Endometrial microvascular endothelial cells (primary cell): ENCODE measurements at regions not wholly inside any gene's neighbourhood (a gene's known extent, or its start where the extent isn't known, plus 50 kb on each side); places are given as distances from the start of the nearest gene placed in this dataset.

Experiments used
- in situ Hi-C: cut with HindIII; loops from 2 replicates; pipeline ENCODE4 v1.10.0; 2017; ENCODE audit warnings: low sequenced_read_pairs, low pct_unique_long_range_greater_than_20kb; ENCODE audit errors: inconsistent ontology term

DNA sequence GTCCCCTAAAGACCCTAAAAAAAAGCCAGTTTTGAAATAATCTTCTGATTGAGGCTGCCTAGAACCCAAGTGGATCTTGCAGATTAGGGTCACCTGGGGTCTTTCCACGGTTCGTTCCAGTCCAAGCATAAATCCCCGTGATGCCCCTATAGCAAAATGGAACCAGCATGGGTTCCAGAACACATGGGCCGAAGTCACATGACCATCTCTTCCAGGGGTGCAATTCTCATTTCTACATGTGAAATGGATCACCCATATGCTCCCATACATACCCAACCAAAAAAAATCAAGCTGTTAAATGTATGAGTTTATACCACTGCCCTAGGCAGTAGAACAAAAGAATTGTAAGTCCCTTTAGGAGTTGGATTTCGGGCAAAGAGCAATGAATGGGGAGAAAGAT, 245.4 kb downstream of the SKIDA1 start:
- in situ Hi-C loops, result no loop called here

DNA sequence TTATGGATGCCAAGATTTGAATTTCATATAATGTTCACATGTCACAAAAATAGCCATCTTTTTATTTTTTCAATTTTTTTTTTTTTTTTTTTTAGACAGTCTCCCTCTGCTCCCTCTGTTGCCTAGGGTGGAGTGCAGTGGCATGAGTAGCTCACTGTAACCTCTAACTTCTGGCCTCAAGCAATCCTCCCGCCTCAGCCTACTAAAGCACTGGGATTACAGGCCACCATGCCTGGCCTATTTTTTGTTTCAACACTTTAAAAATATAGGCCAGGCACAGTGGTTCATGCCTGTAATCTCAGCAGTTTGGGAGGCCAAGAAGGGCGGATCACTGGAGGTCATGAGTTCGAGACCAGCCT, 246.3 kb downstream of the SKIDA1 start:
- in situ Hi-C loops, result no loop called here

DNA sequence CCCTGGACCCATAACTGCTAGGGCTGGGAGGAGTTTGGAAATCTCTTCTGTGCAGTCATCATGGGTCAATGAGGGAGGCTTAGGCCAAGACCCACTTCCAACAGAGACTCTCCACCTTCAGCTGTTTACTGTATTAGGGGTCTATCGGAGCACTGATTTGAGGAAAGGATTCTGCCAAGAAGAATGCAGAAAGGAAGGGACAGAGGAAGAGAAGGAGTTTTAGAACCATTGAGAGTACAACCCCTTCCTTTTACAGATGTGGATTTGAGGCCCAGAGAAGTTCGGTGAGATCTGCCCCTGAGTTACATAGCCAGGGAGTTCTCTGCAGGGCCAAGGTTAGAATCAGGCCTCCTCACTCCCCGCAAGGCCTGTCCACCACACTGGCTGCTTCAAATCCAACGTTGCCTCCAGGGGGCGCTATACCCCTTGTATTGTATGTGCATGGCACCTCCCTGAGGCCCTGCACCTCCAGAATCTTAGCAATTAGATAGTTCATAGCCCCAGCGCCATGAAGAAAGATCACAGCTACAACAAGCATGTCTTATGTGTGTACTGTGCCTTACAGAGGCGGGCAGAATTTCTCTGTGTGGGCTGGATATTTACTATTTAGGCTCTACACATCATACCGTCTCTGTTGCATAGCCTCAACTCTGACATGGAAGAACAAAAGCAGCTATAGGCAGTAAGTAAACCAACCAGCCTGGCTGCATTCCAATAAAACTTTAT, 246.8 kb downstream of the SKIDA1 start:
- in situ Hi-C loops, result no loop called here

DNA sequence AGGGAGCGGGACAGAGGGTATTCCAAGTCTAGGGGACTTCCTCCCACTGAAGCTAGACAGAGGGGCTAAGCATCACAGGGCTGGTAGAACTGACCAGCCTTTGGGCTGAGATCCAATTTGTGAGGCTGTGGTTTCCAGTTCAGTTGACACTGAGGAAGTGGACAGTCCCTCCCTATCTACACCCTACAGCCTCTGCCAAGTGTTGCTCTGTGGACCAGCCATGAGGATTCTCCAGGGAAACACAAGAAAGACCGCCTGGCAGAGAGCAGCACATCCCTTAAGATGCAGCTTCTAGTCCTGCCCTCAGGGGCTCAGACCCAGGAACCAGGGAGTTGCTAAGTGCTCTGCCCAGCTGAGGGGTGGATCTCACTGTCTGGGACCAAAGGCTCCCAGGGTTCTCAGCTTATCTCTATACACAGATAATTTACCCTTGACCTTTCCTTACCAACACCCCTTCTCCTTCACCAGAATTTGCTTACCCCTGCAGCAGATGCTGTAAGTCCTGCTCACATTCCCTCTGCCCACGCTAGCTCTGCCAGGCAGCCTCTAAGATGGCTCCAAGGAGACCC, 252.0 kb downstream of the SKIDA1 start:
- in situ Hi-C loops, result no loop called here

DNA sequence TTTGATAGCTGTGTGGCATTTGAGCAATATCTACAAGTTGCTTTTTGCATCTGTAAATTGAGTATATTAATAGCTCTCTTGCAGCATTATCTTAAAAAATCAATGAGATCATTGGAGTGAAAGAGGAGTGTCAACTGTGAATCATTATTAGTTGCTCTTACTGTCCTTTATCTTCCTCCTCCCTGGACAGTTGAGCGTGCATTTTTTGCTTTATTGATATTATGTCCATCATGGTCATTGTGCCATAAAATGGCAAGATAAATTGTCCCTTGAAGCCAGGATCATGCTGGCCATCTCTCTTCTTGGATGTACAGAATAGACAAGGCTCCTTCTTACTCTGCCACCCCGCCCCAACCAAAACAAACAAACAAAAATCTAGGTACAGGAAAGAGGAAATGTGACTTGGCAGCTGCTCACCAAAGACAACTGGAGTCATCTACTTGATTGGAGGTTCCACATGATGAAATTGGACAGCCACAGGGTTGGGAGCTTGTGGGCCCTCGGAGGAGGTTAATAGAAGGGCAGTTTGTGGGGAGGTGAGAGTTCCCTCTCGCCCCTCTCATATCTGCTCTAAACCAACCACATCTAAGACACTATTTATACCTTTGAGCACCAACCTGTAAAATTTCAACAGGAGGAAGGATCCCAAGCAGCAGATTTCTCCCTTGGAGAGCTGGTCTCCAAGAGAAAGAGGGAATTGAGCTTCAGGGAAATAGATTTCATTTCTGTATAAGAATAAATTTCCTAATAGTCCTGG, 252.7 kb downstream of the SKIDA1 start:
- in situ Hi-C loops, result no loop called here

DNA sequence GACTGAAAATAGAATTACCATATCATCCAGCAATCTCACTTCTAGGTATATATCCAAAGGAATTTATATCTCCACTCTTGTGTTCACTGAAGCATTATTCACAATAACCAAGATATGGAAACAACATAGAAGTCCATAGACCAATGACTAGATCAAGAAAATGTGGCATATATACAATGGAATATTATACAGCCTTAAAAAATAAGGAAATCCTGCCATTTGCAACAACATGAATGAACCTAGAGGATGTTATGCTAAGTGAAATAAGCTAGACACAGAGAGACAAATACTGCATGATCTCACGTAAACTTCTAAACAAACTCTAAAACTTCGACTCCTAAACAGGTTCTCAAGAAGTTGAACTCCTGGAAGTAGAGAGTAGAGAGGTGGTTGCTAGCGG, 254.5 kb downstream of the SKIDA1 start:
- in situ Hi-C loops, result no loop called here

DNA sequence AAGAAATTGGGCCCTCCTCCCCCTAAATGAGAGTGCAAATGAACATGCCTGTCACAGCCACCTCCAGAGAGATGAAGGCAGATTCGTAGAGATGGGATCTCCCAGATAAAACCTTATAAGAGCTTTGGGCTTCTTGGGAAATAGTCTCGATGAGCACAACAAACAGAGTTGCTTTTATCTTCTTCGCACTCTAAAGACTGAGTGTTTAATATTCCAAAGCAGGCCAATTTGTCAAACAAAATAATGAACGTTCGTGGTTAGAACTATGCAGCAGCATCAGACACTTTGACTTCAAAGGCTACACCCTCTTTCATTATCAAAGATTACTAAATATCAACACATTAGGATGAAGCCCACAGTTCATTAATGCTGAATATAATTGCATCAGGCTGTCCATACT, 256.2 kb downstream of the SKIDA1 start:
- in situ Hi-C loops, result no loop called here

DNA sequence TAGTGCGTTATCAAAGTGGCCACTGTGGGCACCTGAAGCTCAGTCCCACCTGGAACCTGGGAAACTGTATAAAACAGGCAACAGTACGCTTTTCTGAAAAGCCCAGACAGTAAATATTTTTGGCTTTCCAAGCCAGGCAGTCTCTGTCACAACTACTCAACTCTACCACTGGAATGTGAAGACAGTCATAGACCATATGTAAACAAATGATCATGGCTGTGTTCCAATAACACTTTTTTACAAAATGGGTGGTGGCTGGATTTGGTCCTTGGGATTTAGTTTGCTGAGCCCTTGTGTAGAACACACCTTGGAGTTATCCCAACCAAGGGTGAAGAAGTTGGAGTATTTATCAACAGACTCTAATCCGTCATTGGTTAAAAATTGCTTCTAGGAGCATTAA, 259.9 kb downstream of the SKIDA1 start:
- in situ Hi-C loops, result no loop called here

DNA sequence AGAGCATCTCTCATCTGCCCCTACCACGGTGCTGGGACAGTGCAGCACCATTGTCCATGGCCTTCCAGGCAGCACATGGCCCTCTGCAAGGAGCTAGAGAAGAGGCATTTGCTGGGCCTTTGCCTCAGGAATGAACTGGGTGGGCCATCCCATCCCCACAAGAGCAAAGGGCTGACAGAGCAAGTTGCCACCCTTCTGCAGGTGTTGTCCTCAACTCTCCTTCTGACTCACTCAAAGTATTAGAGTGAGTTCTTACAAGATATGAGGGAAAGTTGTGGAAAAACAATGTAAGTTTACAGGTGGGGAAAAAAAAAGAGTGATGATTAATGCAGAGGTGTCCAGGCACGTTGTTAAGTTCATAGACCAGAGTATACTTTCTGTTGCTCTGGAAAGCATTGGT, 261.2 kb downstream of the SKIDA1 start:
- in situ Hi-C loops, result no loop called here

DNA sequence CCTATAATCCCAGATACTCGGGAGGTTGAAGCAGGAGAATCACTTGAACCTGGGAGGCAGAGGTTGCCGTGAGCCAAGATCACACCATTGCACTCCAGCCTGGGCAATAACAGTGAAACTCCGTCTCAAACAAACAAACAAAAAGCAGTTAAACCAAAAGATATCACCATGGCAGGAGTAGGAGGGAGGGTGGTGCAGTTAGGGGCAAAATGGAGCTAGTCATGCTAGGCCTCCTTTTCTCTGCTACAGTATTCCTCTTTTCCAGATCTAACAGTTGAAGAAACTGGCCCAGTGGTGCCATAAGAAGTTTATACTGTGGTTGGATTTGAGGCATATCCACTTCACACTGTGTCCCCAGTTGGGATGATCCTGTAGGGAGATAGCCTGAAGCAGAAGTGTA, 261.6 kb downstream of the SKIDA1 start:
- in situ Hi-C loops, result no loop called here

DNA sequence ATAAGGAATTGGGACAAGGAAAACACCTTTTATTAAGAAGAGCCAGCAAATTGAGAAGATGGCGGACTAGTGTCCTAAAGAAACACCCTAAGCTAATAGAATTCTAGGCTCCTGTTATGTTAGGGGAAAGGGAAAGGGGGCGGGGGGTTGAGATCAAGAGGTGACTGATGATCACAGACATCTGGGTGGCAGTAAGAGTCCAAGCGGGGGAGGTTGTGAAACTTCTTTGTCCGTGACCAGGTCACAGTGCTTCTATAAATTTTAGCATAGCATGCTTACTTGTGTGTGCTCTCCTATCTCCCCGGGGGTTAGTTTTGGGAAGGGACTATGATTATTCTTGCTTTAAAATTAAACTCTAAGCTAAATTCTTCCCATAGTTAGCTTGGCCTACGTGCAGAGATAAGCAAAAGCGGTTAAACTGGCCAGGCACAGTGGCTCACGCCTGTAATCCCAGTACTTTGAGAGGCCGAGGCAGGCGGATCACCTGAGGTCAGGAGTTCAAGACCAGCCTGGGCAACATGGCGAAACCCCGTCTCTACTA, 262.1 kb downstream of the SKIDA1 start:
- in situ Hi-C loops, result no loop called here

DNA sequence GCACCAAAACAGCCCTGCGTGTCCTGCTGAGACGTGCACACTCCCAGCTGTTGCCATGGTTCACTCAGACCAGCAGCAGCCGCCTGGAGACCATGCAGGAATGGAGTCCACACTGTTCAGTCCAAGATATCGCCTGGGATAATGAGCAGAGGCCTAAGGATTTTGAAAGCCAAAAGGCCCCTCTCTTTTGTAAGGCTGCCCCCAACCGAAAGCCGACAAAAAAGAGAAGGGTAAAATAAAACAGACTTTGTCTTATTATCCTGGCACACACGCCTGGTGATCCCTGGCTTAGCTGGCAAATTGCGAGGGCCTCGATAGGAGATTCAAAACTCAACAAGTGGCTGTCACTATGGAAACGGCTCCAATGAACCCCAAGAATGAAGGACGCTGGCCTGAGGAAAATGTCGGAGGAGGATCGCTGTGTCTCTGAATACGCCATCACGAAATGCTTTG, 263.6 kb downstream of the SKIDA1 start:
- in situ Hi-C loops, result no loop called here

DNA sequence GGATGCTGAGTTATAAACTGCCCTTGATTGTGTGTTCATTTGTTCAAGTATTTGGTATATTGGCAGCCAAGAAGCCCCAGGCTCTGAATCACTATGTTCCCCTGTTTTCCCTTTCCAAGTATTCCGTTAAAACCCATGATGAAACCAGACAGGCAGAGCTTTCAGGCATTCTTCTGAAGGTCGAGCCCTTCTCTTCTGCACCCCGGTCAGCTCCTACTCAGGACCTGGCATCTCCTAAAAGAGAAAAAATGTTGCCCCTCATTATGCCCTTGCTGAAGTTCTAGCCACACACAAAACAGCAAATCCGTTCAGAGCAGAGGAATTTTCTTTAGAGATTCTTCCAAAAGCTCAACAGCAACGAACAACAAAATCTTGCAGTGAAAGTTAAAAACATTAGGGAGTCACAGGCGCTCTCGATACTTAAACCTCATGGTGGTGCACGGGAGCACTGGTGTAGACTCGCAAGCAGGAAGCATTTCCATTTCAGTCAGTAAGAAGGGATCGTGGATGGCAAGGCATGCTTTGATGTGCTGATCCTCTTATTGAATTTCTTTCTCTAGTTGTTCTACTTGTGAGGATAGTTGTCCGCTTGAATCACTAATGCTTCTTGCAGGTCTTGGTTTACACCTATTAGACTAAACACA, 264.9 kb downstream of the SKIDA1 start:
- in situ Hi-C loops, result no loop called here

DNA sequence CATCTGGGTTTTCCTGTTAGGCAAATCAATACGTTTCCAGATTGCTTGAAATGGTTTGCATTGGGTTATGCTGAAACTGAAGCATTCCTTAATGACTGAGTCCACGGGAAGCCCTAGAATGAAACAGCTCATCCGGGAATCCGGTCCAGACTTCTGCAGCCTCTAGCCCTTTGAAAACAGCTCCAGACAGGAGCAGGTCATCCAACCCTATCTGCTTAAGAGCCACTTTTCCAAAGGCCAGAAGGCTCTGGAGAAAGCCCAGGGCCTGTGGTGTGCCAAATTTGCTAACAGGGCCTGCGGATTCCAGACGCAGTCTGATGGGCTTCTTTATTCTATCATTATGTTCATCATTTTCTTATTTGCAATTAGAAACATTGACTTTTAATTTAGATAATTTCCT, 265.4 kb downstream of the SKIDA1 start:
- in situ Hi-C loops, result no loop called here

DNA sequence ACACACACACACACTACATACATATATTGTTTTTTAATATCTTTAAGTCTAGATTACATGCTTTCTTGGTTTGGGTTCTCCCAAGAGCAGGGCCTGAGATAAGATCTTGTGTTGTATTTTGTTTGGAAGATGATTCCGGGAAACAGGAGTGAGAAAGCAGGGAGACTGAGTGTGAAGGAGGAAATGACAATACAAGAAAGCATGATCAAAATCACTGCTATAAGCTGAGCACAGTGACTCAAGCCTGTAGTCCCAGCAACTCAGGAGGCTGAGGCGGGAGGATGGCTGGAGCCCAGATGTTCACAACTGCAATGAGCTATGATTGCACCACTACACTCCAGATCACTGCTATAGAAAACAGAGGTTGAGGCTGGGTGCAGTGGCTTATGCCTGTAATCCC, 267.6 kb downstream of the SKIDA1 start:
- in situ Hi-C loops, result no loop called here

DNA sequence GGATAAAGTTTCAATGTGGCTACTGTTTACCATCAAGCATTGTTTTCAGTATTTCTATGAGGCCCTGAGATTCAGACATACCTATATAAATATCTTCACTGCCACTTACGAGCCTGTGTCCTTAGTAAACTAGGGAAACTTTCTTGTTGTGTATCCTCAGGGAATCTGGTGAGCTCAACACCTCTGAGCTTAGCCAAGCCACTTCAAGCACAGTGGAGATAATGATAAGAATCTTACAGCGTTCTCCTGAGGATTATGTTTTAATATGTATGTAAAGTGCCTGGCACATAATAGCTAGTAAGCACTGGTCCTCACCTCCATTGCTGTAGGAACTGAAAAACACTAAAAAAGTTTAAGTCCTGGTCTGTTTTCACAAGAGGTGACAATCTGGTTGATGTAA, 268.3 kb downstream of the SKIDA1 start:
- in situ Hi-C loops, result no loop called here

DNA sequence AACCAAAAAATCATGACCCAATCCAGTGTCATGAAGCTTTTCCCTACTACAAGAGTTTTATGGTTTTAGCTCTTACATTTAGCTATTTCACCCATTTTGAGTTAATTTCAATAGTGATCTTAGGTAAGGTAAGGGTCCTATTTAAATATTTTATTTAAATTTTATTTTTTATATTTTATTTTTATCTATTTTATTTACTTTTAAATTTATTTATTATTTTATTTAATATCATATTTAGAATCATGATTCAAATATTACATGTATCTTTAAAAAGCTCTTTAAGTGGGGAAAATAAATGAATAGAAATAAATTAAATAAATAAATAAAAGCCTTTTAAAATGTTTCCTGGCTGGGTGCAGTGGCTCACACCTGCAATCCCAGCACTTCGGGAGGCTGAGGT, 276.0 kb downstream of the SKIDA1 start:
- in situ Hi-C loops, result no loop called here

DNA sequence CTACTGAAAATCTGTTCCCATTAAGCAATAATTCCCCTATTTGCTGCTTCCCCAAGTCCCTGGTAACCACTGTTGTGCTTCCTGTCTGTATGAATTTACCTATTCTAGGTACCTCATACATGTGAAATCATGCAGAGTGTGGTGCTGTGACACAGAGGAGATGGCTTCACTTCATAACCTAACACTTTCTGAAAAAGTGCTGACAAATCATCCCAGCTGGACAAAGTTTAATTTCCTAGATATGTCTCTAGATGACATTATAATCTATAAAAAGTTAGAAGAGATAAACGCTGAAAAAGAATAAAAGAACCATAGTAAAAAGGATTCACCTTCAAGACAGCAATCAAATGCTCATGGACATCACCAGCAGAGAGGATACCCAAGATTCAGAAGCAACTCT, 277.9 kb downstream of the SKIDA1 start:
- in situ Hi-C loops, result no loop called here

DNA sequence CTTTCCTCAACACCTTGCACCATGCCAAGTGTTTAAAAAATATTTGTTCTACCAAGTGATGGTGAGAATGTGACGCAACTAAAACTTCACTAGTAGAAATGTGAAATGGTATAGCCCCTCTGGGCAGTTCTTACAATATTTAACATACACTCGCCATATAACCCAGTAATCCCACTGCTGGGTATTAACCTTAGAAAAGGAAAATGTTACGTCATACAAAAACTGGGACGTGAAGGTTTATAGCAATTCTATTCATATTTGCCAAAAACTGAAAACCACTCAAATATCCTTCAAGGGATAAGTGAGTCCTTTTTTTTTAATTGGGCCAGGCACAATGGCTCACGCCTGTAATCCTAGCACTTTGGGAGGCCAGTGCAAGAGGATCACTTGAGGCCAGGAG, 279.3 kb downstream of the SKIDA1 start:
- in situ Hi-C loops, result no loop called here
